CD4-positive, alpha-beta T cell (primary cell): ENCODE measurements at regions not wholly inside any gene's neighbourhood (a gene's known extent, or its start where the extent isn't known, plus 50 kb on each side); places are given as distances from the start of the nearest gene placed in this dataset.

Experiments
- ATAC-seq: fragments of 200-7000 bp; cut with Tn5 transposase; one replicate; pipeline ENCODE4 v1.10.0; 2022; ENCODE audit warnings: mild to moderate bottlenecking; ENCODE audit not compliant: poor library complexity
- CTCF ChIA-PET: fragments of 350-600 bp; sonication (Branson Sonifier 250); formaldehyde crosslinking; loops from one replicate; lab custom pipeline; 2021; ENCODE audit warnings: antibody characterized with exemption, inconsistent platforms; lab: Charles Lee
- POLR2A ChIA-PET: fragments of 350-600 bp; sonication (Branson Sonifier 250); formaldehyde crosslinking; loops from one replicate; lab custom pipeline; 2021; ENCODE audit warnings: antibody characterized with exemption, inconsistent platforms; lab: Charles Lee
- DNase-seq, 14 experiments: peaks; one replicate each; pipeline ENCODE4 v3.0.0-alpha.2; 2013 to 2020; ENCODE audit warnings: mixed read lengths in 2 of 14
- H3K27ac ChIP-seq, 2 donors: one replicate each; pipeline versions ENCODE4 v1.5.1 to v1.7.0; 2013; ENCODE audit warnings: low read length in 2 of 2, low read depth in 1 of 2, mild to moderate bottlenecking in 1 of 2
- H3K27me3 ChIP-seq, 2 experiments: 1 replicate in 1 of 2; 2 replicates in 1 of 2; pipeline versions ENCODE4 v1.6.1 to v1.7.0; 2013; ENCODE audit warnings: low read length in 2 of 2, control low read depth in 1 of 2, mild to moderate bottlenecking in 1 of 2, moderate library complexity in 1 of 2; ENCODE audit not compliant: insufficient read depth in 2 of 2, control insufficient read depth in 1 of 2
- H3K36me3 ChIP-seq: one replicate; pipeline ENCODE4 v1.6.1; 2013; ENCODE audit warnings: low read length, control low read depth; ENCODE audit not compliant: insufficient read depth
- H3K4me1 ChIP-seq: one replicate; pipeline ENCODE4 v1.6.1; 2013; ENCODE audit warnings: low read length, control low read depth; ENCODE audit not compliant: insufficient read depth
- H3K4me3 ChIP-seq: one replicate; pipeline ENCODE4 v1.5.1; 2013; ENCODE audit warnings: mild to moderate bottlenecking, low read length, moderate library complexity
- H3K9me3 ChIP-seq, 2 experiments: 1 replicate in 1 of 2; 2 replicates in 1 of 2; pipeline versions ENCODE4 v1.6.1 to v1.7.0; 2013; ENCODE audit warnings: low read length in 2 of 2, mild to moderate bottlenecking in 2 of 2, control low read depth in 1 of 2, moderate library complexity in 1 of 2; ENCODE audit not compliant: control insufficient read depth in 1 of 2, insufficient read depth in 1 of 2
- H3K27ac Mint-ChIP-seq: one replicate; pipeline ENCODE4 v1.8.0; 2020; ENCODE audit warnings: mixed read lengths
- H3K27me3 Mint-ChIP-seq: one replicate; pipeline ENCODE4 v1.8.0; 2021; ENCODE audit warnings: mixed read lengths
- H3K36me3 Mint-ChIP-seq: one replicate; pipeline ENCODE4 v1.8.0; 2021; ENCODE audit warnings: low read depth, mixed read lengths
- H3K4me1 Mint-ChIP-seq: one replicate; pipeline ENCODE4 v1.8.0; 2021; ENCODE audit warnings: low read depth, mixed read lengths
- H3K4me3 Mint-ChIP-seq: one replicate; pipeline ENCODE4 v1.8.0; 2020; ENCODE audit warnings: mild to moderate bottlenecking, mixed read lengths
- H3K9me3 Mint-ChIP-seq: one replicate; pipeline ENCODE4 v1.8.0; 2020; ENCODE audit warnings: mixed read lengths
- CTCF ChIP-seq: fragments of 200-600 bp; IDR thresholded peaks from one replicate; pipeline ENCODE4 v1.8.0; 2022; ENCODE audit warnings: antibody characterized with exemption, mild to moderate bottlenecking
- intact Hi-C, 2 experiments: fragments of 100-400 bp; cut with DNase I in 1 of 2; cut with micrococcal nuclease in 1 of 2; formaldehyde crosslinking; loops; one replicate each; pipeline versions ENCODE4 v1.15.1 to v1.9.0; 2023 to 2025; cut with DNase I, micrococcal nuclease

DNA sequence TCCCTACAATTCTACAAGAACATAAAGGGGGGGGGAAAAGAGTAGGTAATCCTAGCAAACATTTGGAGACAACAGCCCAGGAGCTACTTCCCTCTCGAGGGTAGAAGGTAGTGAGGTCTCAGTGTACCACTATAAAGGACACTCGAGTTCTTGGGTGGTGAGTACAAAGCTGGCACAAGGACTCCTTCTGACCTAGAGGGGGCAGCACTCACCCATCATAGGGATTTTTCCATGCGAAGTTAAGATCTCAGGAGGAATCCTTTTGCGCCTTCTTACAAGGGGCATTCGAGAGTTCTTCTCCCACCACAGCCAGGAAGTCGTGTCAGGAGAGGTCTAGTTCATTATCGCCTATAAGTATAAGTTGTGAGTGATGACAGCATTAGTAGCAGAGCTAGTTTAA is 200.2 kb upstream of the RBM19 start:
- H3K27me3 ChIP-seq = no peaks in the 10 kb centered on the region
- ChIA-PET POLR2A (no interaction called here), CTCF (no interaction called here)
- Mint-ChIP-seq H3K27ac (no peak overlapping the region), H3K27me3 (peaks cover 13% of the 10 kb centered on the region), H3K4me1 (no peaks in the 10 kb centered on the region), H3K9me3 (peaks cover under 1% of the 10 kb centered on the region), H3K4me3 (no peak overlapping the region), H3K36me3 (no peaks in the 10 kb centered on the region)
- no peaks in the 10 kb centered on the region for H3K4me1 ChIP-seq
- no peaks in the 10 kb centered on the region for H3K36me3 ChIP-seq
- H3K4me3 ChIP-seq = no peak overlapping the region
- H3K9me3 ChIP-seq = peaks cover 0 to 5% of the 10 kb centered on the region in 2 experiments
- intact Hi-C loops = no loop called here
- no peak for TF ChIP-seq CTCF
- H3K27ac ChIP-seq = no peak overlapping the region
- no peak for DNase-seq
- ATAC-seq = no peak

GRCh38 chr12:114165921-114166320 is 199.8 kb upstream of the RBM19 start:
- peaks cover 0 to 5% of the 10 kb centered on the region in 2 experiments for H3K9me3 ChIP-seq
- no peaks in the 10 kb centered on the region for H3K4me1 ChIP-seq
- no peaks in the 10 kb centered on the region for H3K36me3 ChIP-seq
- Mint-ChIP-seq H3K4me1 (no peaks in the 10 kb centered on the region), H3K27me3 (peaks cover 13% of the 10 kb centered on the region), H3K9me3 (no peaks in the 10 kb centered on the region), H3K27ac (no peak overlapping the region), H3K36me3 (no peaks in the 10 kb centered on the region), H3K4me3 (no peak overlapping the region)
- no peak for DNase-seq
- no peak overlapping the region for H3K27ac ChIP-seq
- intact Hi-C loops = no loop called here
- no peak for ATAC-seq
- H3K4me3 ChIP-seq = no peak overlapping the region
- TF ChIP-seq CTCF = no peak
- ChIA-PET CTCF (no interaction called here), POLR2A (no interaction called here)
- no peaks in the 10 kb centered on the region for H3K27me3 ChIP-seq

- Histone ChIP-seq H3K27me3 (no peaks in the 10 kb centered on the region), H3K4me3 (no peak overlapping the region), H3K27ac (no peak overlapping the region), H3K9me3 (peaks cover 0 to 9% of the 10 kb centered on the region in 2 experiments), H3K4me1 (no peaks in the 10 kb centered on the region), H3K36me3 (no peaks in the 10 kb centered on the region)
- Mint-ChIP-seq H3K4me1 (no peaks in the 10 kb centered on the region), H3K27ac (no peak overlapping the region), H3K27me3 (peaks cover 13% of the 10 kb centered on the region), H3K9me3 (no peaks in the 10 kb centered on the region), H3K36me3 (no peaks in the 10 kb centered on the region), H3K4me3 (no peak overlapping the region)
- no peak for DNase-seq
- ChIA-PET POLR2A (no interaction called here), CTCF (no interaction called here)
- TF ChIP-seq CTCF = no peak
- no peak for ATAC-seq
- intact Hi-C loops = no loop called here
These were observed 198.2 kb upstream of the RBM19 start for GRCh38 chr12:114164351-114164750.
